Activated T-helper 9 cell treated with anti-CD3 and anti-CD28 coated beads, Interleukin-2, amount 50 U/mL, for 16 hours (primary cell): ENCODE measurements at regions not wholly inside any gene's neighbourhood (a gene's known extent, or its start where the extent isn't known, plus 50 kb on each side); places are given as distances from the start of the nearest gene placed in this dataset.
"Not testable (repeated sequence)": the region's sequence is repeated elsewhere in the genome, so short reads cannot be mapped to it uniquely, and the experiment has no call there.

ENCODE experiments used
- DNase-seq: peaks from one replicate; pipeline ENCODE4 v3.0.0-alpha.2; 2020; ENCODE audit warnings: low read depth

- no peak for DNase-seq
Observed at GRCh38 chr12:124381456-124382296, 86.8 kb downstream of the RFLNA start.

DNA sequence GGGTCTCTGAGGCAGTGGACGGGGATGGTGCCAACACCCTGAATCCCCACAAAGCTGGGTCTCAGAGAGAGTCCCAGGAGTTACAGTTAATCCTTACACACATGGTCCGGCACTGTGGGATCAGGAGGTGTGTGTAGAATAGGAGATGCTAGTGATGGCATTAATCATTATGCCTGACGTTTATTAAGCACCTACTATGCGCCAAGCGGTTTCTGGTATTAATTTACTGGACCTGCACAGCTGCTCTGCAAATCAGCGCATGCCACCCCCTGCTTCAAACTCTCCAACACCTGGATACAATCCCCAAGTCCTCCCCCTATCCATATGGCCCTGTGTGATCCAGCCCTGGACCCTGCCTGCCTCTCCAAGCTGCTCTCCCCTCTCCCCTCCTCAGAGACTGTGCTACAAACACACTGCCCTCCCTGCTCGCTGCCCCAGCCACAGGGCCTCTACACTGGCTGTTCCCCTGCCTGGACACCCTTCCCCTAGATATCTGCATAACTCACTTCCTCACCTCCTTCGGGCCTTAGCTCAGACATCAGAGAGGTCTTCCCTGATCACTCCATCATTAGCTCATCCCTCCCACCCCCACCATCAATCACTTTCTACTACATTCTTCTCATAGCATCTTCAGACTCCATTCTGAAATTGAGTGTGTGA lies 86.0 kb downstream of the RFLNA start:
- no peak for DNase-seq

DNA sequence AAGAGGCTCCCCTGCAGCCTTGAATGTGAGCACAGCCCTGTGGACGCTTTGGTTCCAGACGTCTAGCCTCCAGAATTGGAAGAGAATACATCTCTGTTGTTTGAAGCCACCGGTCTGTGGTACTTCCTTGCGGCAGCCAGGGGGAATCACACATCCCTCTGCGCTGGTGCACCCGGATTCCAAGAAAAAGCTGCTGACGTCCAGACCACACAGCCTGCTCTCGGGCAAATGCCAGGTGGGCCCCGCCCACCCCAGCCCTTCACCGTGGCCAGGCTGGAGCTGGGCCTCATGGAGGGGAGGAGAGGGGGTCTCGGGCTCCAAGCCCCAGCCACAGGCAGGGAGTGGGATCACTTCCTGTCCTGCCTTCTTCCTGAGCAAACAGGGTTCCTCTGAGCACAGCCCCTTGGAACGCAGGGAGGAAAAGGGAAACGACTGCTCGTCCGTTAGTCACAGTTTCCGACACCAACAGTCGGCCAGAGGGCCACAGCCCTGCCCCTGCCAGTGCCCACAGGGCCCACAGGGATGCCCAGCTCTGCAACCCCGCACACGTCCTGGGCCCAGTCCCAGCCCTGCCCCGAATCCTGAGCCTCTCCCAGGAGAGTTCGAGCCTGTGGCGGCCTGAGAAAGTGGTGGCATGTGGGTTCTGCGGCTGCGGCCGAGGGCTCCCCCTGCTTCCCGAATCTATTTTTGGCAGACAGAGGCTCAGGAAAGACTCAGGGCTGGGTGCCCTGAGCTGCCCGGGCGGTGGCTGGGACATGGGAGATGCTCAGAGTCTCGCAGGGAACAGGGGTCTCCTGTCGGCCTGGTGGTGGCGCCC lies 85.3 kb downstream of the RFLNA start:
- DNase-seq = no peak

GRCh38 chr12:124379379-124379937 lies 84.6 kb downstream of the RFLNA start:
- DNase-seq = no peak

DNA sequence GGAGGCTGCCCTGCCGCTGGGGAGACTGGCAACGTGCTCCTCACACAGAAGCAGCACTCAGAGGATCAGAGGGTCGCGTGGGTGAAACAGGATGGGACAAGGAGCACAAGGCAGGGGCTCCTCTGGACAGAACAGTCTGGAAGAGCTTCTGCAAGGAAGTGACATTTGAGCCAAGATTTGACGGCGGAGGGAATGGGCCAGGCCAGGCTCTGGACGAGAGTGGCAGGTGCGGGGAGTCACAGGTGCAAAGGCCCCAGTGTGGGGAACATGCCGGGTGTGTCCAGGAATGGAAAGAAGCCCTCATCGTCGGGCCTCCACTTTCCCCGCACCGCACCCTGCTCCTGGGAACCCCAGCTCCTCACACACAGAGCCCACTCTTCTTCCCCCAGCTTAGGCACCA lies 84.0 kb downstream of the RFLNA start:
- no peak for DNase-seq

DNA sequence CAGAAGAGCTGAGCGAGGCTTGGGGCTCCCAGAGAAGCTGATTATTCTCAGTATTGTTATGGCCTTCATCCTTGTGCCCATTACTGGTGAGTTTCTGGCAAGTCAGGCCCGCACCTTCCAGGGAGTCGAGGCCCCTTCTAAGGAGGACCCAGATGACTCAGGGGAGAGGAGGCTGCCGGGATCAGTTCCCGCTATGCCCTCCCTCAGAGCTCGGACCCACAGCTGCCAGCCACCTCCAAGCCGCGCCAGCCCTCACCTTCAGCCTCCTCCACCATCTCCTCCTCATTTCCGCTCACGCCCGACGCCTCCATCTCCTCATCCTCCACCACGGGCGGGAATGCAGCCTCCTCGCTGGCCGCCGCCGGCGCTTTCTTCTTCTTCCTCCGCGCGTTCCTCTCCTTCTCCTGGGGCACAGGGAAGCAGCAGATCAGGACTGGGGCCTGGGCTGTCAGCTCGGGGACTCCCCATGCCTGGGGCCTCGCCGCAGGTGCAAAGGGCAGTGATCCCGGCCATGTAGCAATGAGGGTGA lies 83.2 kb downstream of the RFLNA start:
- no peak for DNase-seq

DNA sequence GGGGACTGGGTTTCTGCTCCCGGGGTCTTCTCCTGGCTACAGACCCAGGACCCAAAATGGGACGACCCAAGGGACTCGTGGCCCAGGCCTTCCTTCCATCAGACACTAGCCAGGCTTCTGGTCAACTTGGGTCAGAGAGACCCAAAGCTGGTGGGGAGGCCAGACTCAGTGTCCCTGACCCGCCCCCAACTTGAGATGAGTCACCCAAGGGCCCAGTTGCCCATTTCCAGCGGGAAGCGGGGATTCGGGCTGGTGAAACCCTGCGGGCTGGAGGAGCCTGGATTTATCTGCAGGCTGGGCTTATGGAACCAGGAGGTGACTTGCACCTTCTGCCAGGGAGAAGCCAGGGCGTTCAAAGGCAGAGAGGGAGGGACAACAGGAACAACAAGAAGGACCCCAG lies 81.5 kb downstream of the RFLNA start:
- DNase-seq = no peak

- no peak for DNase-seq
Observed at GRCh38 chr12:124375789-124376175, 80.9 kb downstream of the RFLNA start.

DNA sequence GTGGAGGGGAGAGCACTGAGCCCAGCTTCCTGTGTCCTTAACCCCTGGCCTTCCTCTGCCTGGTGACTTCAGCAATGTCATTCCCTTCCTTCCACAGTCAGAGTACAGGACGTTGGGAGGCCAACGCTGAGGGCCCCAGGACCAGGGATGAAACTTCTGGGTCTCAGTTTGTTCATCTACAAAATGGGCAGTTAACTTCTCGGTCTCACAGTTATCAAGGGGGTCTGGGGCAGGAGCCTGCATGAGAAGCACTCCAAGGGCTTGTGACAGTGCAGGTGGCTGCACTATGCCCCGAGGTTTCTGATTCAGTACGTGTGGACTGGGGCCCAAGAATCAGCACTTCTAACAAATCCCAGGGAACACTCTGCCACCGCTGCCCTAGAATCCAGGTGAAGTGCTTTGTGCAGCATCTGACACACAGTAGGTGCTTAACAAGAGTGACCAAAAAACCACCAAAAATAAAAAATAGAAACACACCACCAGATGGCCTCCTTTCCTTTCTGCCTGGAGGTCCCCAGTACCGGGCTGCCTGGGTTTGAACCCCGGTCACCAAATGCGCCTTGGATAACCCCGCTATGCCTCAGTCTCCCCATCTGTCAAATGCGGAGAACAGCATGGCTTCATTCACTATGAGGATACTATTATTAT lies 80.4 kb downstream of the RFLNA start:
- no peak for DNase-seq

DNA sequence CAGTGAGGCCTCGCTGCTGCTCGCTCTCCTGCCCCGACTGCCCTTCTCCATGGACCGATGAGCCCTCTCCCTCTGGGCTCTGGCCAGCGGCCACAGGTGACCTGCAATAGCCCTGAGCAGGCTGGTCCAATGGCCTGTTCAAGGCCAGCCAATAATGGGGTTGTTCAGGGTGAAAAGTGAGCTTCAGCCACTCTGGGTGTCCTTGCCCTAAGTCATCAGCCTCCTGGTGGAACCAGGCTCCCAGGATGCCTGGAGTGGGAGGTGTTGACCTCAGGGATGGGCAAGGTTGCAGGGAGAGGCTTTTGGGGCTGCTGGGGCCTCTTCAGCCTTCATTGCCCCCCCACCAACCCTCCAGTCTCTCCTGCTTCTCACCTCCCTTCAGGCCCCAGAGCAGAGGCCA lies 79.7 kb downstream of the RFLNA start:
- DNase-seq = no peak

DNA sequence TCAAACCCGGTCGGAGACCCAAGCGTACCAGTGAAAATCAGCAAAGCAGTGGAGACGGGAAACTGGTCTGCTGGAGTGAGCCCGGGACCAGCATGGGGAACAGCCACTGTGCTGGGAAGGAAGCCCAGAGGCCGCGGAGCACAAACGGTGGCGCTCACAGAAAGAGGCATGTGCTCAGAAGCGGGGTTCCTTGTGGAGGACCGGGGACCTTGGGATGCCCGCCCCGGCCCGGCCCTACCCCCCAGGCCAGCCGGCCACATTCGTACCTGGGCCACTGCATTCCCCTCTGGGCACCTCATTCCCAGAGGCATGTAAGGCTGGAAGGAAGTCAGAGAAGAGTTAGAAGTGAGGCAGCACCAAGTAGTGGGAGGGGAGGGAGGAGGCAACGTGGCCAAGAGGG lies 79.3 kb downstream of the RFLNA start:
- no peak for DNase-seq

DNA sequence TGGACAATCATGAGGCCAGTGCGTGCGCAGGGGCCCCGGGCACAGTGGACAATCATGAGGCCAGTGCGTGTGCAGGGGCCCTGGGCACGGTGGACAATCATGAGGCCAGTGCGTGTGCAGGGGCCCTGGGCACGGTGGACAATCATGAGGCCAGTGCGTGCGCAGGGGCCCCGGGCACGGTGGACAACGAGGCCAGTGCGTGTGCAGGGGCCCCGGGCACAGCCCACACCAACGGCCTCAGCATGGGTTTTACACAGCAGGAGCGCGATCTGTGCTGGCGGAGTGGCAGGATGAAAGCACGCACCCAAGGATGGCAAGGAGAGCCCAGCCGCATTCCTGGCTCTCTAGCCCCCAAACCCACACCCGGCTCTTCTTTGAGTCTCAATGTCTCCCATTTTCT lies 78.8 kb downstream of the RFLNA start:
- not testable (repeated sequence) for DNase-seq

DNA sequence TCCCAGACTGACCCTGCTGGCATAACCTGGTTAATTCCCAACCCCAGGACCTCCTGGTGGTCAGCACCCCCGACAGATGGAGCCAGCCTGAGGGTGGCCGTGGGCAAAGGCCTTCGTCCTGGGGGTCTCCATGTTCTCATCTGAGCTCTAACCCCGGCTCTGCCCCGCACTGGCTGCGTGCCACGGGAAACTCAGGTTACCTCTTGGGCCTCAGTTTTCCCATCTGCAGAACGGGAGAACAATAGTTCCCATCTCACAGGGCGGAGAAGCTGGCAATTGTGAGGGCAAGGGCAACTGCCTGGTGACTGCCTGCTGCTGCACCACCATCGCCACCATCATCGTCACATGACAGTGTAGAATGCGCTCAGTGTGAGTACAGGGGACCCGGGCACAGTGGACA lies 77.9 kb downstream of the RFLNA start:
- no peak for DNase-seq

DNA sequence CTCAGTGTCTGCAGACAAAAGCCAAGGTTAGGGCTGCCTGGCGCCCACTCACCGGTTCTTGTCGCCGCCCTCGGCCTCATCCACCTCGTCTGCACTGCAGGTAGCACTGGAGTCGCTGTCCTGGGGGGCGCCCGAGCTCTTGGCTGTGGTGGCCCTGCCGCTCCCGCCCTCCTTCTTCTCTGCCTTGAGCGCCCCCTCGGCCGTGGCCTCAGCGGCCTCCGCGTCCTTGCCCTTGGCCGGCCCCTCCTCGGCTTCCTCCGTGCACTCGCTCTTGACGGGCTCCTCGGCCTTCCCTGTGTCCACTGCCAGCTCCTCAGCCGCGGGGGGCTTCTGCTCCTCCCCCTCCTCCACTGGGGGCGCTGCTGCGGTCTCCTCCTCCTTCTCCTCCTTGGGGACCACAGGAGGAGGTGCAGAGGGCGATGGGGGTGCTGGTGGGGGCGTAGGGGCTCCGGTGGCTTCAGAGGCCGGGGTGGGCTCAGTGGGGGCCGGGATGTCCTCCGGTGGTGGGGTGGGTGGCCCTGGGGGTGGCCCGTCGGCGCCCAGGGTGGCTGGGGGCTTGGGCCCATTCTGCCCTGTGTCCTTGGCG lies 77.2 kb downstream of the RFLNA start:
- DNase-seq = no peak

DNA sequence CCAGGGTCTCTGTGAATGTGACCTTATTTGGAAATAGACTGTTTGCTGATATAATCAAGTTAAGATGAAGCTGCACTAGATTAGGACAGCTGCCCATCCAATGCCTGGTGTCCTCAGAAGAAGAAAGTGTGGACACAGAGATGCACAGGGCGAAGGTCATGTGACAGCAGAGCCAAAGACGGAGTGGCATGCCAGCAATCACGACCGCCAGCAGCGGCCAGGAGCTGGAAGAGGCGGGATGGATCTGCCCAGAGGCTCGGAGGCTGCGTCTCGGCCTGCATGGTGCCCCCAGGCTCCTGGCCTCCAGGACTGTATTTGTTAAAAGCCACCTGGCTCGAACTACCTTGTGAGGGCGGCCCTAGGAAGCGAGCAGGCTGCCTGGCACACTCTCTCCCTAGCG lies 76.5 kb downstream of the RFLNA start:
- no peak for DNase-seq

DNA sequence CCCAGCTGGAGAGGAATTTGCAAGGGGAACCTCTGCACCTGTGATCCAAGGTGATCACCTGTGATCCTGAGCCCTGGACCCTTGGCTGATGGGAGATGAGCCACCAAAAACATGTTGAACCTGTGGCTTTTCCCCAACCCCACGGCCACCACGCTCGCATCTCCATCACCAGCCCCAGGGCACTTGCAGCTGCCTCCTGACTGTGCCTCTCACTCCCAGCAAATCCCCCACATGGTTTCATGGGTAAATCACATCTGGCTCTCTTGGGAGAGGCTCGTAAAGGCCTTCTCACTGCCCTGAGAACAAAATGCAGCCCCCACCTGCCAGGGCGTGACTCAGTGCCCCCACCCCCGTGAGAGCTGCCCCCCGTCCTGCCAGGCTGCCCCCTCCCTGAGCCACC lies 76.0 kb downstream of the RFLNA start:
- no peak for DNase-seq

- no peak for DNase-seq
Observed at GRCh38 chr12:124370384-124370783, 75.5 kb downstream of the RFLNA start.

GRCh38 chr12:124369827-124370378 lies 75.0 kb downstream of the RFLNA start:
- no peak for DNase-seq

- DNase-seq = no peak
Observed at GRCh38 chr12:124369055-124369826, 74.3 kb downstream of the RFLNA start.

GRCh38 chr12:124368421-124369032 lies 73.6 kb downstream of the RFLNA start:
- no peak for DNase-seq
